Keratinocyte (primary cell): ENCODE measurements at regions not wholly inside any gene's neighbourhood (a gene's known extent, or its start where the extent isn't known, plus 50 kb on each side); places are given as distances from the start of the nearest gene placed in this dataset.
"Not testable (repeated sequence)": the region's sequence is repeated elsewhere in the genome, so short reads cannot be mapped to it uniquely, and the experiment has no call there.

Source experiments
- DNase-seq: peaks from one replicate; pipeline ENCODE4 v3.0.0-alpha.2; 2011; ENCODE audit warnings: low read depth, missing footprints, low spot score
- FAIRE-seq: peaks from 2 replicates; lab custom pipeline; 2011; peaks lifted over from hg19 to GRCh38; lab: Jason Lieb, UNC
- H2AFZ ChIP-seq: 2 replicates; pipeline ENCODE4 v1.6.0; 2012; ENCODE audit warnings: low read length, control low read depth, inconsistent platforms; ENCODE audit not compliant: control insufficient read depth
- H3K27ac ChIP-seq: 2 replicates; pipeline ENCODE4 v1.5.1; 2011; ENCODE audit warnings: low read length; ENCODE audit not compliant: control insufficient read depth, insufficient read depth
- H3K27me3 ChIP-seq: 3 replicates; pipeline ENCODE4 v1.6.0; 2011; ENCODE audit warnings: low read length; ENCODE audit not compliant: control insufficient read depth, insufficient read depth; ENCODE audit errors: extremely low read depth
- H3K36me3 ChIP-seq, 2 experiments: 2 replicates in 1 of 2; 3 replicates in 1 of 2; pipeline ENCODE4 v1.5.1; 2011; ENCODE audit warnings: low read length in 2 of 2, mild to moderate bottlenecking in 1 of 2; ENCODE audit not compliant: control insufficient read depth in 2 of 2, insufficient read depth in 2 of 2; ENCODE audit errors: extremely low read depth in 1 of 2
- H3K4me1 ChIP-seq: 3 replicates; pipeline ENCODE4 v1.5.1; 2011; ENCODE audit warnings: low read length; ENCODE audit not compliant: control insufficient read depth, insufficient read depth; ENCODE audit errors: extremely low read depth
- H3K4me2 ChIP-seq: 3 replicates; pipeline ENCODE4 v1.6.0; 2011; ENCODE audit warnings: low read depth, low read length; ENCODE audit not compliant: control insufficient read depth, insufficient read depth; ENCODE audit errors: extremely low read depth
- H3K4me3 ChIP-seq, 3 experiments: fragments of 200-600 bp in 1 of 3; sonication (generic) in 1 of 3; 2 replicates in 2 of 3; 3 replicates in 1 of 3; pipeline ENCODE4 v1.5.1; 2011 to 2016; ENCODE audit warnings: low read length in 3 of 3, mild to moderate bottlenecking in 3 of 3, control low read depth in 2 of 3, inconsistent platforms in 1 of 3, low read depth in 1 of 3, mixed read lengths in 1 of 3, mixed run types in 1 of 3, moderate library complexity in 1 of 3; ENCODE audit not compliant: control insufficient read depth in 2 of 3, insufficient read depth in 2 of 3; ENCODE audit errors: extremely low read depth in 1 of 3
- H3K79me2 ChIP-seq: 2 replicates; pipeline ENCODE4 v1.6.0; 2012; ENCODE audit warnings: low read length; ENCODE audit not compliant: control insufficient read depth, insufficient read depth
- H3K9ac ChIP-seq: 3 replicates; pipeline ENCODE4 v1.6.0; 2011; ENCODE audit warnings: low read length; ENCODE audit not compliant: control insufficient read depth, insufficient read depth; ENCODE audit errors: extremely low read depth
- H3K9me1 ChIP-seq: 3 replicates; pipeline ENCODE4 v1.6.0; 2011; ENCODE audit warnings: low read length; ENCODE audit not compliant: control insufficient read depth, insufficient read depth; ENCODE audit errors: extremely low read depth
- H3K9me3 ChIP-seq: 2 replicates; pipeline ENCODE4 v1.5.1; 2012; ENCODE audit warnings: low read depth, low read length; ENCODE audit not compliant: control insufficient read depth
- H4K20me1 ChIP-seq: 3 replicates; pipeline ENCODE4 v1.6.0; 2011; ENCODE audit warnings: low read length; ENCODE audit not compliant: control insufficient read depth, insufficient read depth; ENCODE audit errors: extremely low read depth
- EZH2 ChIP-seq: IDR thresholded peaks from one replicate; pipeline ENCODE4 v1.6.1; 2012; ENCODE audit warnings: inconsistent platforms, mild to moderate bottlenecking, low read length, moderate library complexity
- dilution Hi-C: fragments of 300-500 bp; cut with MboI; formaldehyde crosslinking; loops from one replicate; pipeline ENCODE4 v1.7.0; 2020; ENCODE audit warnings: low sequenced_read_pairs; ENCODE audit not compliant: extremely low pct_ligation_motif_present
- TF ChIP-seq, protein P1 (sequence below), 3 experiments: IDR thresholded peaks in 1 of 3; conservative IDR thresholded peaks in 1 of 3; optimal IDR thresholded peaks in 1 of 3; 2 replicates in 2 of 3; 3 replicates in 1 of 3; pipeline versions ENCODE3 to v1.5.1; 2011; ENCODE audit warnings: low read length in 3 of 3, mild to moderate bottlenecking in 3 of 3, moderate library complexity in 2 of 3, control low read depth in 1 of 3, inconsistent platforms in 1 of 3; ENCODE audit not compliant: insufficient read depth in 2 of 3; ENCODE audit errors: extremely low read depth in 1 of 3

GRCh38 chr6:169915769-169916550 lies 164.5 kb downstream of the ERMARD start:
- Histone ChIP-seq H3K9me3 (peaks cover 7% of the 10 kb centered on the region), H3K27ac (no peak overlapping the region), H3K79me2 (no peaks in the 10 kb centered on the region), H3K4me2 (no peak overlapping the region), H2AFZ (no peak overlapping the region), H4K20me1 (no peaks in the 10 kb centered on the region), H3K27me3 (peaks cover 2% of the 10 kb centered on the region), H3K4me3 (no peak overlapping the region), H3K9ac (no peak overlapping the region), H3K9me1 (no peaks in the 10 kb centered on the region), H3K36me3 (no peaks in the 10 kb centered on the region), H3K4me1 (no peaks in the 10 kb centered on the region)
- DNase-seq (no peak), FAIRE-seq (no peak)
- TF ChIP-seq, protein P1, sequence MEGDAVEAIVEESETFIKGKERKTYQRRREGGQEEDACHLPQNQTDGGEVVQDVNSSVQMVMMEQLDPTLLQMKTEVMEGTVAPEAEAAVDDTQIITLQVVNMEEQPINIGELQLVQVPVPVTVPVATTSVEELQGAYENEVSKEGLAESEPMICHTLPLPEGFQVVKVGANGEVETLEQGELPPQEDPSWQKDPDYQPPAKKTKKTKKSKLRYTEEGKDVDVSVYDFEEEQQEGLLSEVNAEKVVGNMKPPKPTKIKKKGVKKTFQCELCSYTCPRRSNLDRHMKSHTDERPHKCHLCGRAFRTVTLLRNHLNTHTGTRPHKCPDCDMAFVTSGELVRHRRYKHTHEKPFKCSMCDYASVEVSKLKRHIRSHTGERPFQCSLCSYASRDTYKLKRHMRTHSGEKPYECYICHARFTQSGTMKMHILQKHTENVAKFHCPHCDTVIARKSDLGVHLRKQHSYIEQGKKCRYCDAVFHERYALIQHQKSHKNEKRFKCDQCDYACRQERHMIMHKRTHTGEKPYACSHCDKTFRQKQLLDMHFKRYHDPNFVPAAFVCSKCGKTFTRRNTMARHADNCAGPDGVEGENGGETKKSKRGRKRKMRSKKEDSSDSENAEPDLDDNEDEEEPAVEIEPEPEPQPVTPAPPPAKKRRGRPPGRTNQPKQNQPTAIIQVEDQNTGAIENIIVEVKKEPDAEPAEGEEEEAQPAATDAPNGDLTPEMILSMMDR (optimal IDR thresholded peaks at IDR 0.05 in 1 of 3, IDR thresholded peaks at IDR 0.05 in 1 of 3, conservative IDR thresholded peaks at IDR 0.05 in 1 of 3; ENCODE audit: extremely low read depth in 1 of 3, insufficient read depth in 2 of 3, low read length in 3 of 3) = no peak
- TF ChIP-seq EZH2 = no peak
- dilution Hi-C loops = no loop called here

DNA sequence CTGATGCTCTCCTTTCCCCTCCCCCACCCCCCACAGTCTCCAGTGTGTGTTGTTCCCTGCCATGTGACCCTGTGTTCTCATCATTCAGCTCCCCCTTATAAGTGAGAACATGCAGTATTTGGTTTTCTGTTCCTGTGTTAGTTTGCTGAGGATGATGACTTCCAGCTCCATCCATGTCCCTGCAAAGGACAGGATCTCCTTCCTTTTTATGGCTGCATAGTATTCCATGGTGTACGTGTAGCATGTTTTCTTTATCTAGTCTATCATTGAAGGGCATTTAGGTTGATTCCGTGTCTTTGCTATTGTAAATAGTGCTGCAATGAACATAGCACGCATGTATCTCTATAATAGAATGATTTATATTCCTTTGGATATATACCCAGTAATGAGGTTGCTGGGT lies 162.3 kb downstream of the ERMARD start:
- H3K27me3 ChIP-seq, DNase-seq, H3K4me2 ChIP-seq, H3K4me1 ChIP-seq, H3K9me3 ChIP-seq, H2AFZ ChIP-seq, H3K9me1 ChIP-seq, H3K9ac ChIP-seq, H3K36me3 ChIP-seq, H3K27ac ChIP-seq, H3K79me2 ChIP-seq, dilution Hi-C loops, H3K4me3 ChIP-seq, H4K20me1 ChIP-seq, FAIRE-seq: not testable (repeated sequence)
